PC-9 (cell line): ENCODE measurements at regions not wholly inside any gene's neighbourhood (a gene's known extent, or its start where the extent isn't known, plus 50 kb on each side); places are given as distances from the start of the nearest gene placed in this dataset.
"Not testable (repeated sequence)": the region's sequence is repeated elsewhere in the genome, so short reads cannot be mapped to it uniquely, and the experiment has no call there.

Experiments
- CTCF ChIP-seq: fragments of 200-600 bp; sonication (generic); conservative IDR thresholded peaks from 2 replicates; pipeline ENCODE4 v1.6.1; 2017; ENCODE audit warnings: mixed run types, antibody characterized with exemption, mild to moderate bottlenecking, moderate library complexity
- EZH2 ChIP-seq: fragments of 200-600 bp; sonication (generic); IDR thresholded peaks from 2 replicates; pipeline ENCODE4 v1.8.0; 2017; ENCODE audit warnings: antibody characterized with exemption, low read depth

- TF ChIP-seq CTCF, EZH2: not testable (repeated sequence)
These were observed 76.6 kb downstream of the LAT start for GRCh38 chr16:29061467-29061921.
